Aorta (tissue), 5 donors: ENCODE measurements at regions not wholly inside any gene's neighbourhood (a gene's known extent, or its start where the extent isn't known, plus 50 kb on each side); places are given as distances from the start of the nearest gene placed in this dataset.
"Not testable (repeated sequence)": the region's sequence is repeated elsewhere in the genome, so short reads cannot be mapped to it uniquely, and the experiment has no call there.

Source experiments
- ATAC-seq: fragments of 200-7000 bp; cut with Tn5 transposase; one replicate; pipeline ENCODE4 v1.9.1; 2022; ENCODE audit warnings: moderate library complexity; ENCODE audit not compliant: low FRiP score
- DNase-seq, 2 donors: peaks; one replicate each; pipeline ENCODE4 v3.0.0-alpha.2; 2020
- H3K27ac ChIP-seq, 2 donors: one replicate each; pipeline ENCODE4 v1.5.1; 2013; ENCODE audit warnings: low read length in 2 of 2, mild to moderate bottlenecking in 2 of 2, moderate library complexity in 2 of 2, control low read depth in 1 of 2, inconsistent platforms in 1 of 2, low read depth in 1 of 2
- H3K27me3 ChIP-seq, 2 donors: one replicate each; pipeline ENCODE4 v1.6.1; 2013; ENCODE audit warnings: control low read depth in 1 of 2, low read length in 1 of 2, mild to moderate bottlenecking in 1 of 2, moderate library complexity in 1 of 2; ENCODE audit not compliant: insufficient read depth in 2 of 2, control insufficient read depth in 1 of 2
- H3K36me3 ChIP-seq, 2 donors: one replicate each; pipeline ENCODE4 v1.6.1; 2013; ENCODE audit warnings: control low read depth in 1 of 2, low read length in 1 of 2, mild to moderate bottlenecking in 1 of 2; ENCODE audit not compliant: insufficient read depth in 2 of 2, control insufficient read depth in 1 of 2
- H3K4me1 ChIP-seq, 2 donors: one replicate each; pipeline ENCODE4 v1.6.1; 2013; ENCODE audit warnings: low read length in 2 of 2, control low read depth in 1 of 2, mild to moderate bottlenecking in 1 of 2, moderate library complexity in 1 of 2; ENCODE audit not compliant: insufficient read depth in 2 of 2, control insufficient read depth in 1 of 2
- H3K4me3 ChIP-seq, 2 donors: one replicate each; pipeline ENCODE4 v1.5.1; 2013; ENCODE audit warnings: low read length in 2 of 2, control low read depth in 1 of 2, mild to moderate bottlenecking in 1 of 2
- H3K9me3 ChIP-seq: one replicate; pipeline ENCODE4 v1.6.1; 2013; ENCODE audit warnings: mild to moderate bottlenecking, low read length; ENCODE audit not compliant: control insufficient read depth
- WGBS, 2 donors: extraction: QIAGEN DNeasy Blood & Tissue Kit; methylation state at CpG; one replicate each; pipeline ENCODE4 v1.1.7; 2013; 5-methylcytosine and 5-hydroxymethylcytosine counted together
- intact Hi-C, 2 donors: fragments of 100-400 bp; cut with DNase I; formaldehyde crosslinking; loops; one replicate each; pipeline versions ENCODE4 v1.14.2 to v1.15.0; 2022
- donor health status: healthy with polysubstance abuse.
- donor health status: Bipolar disorder and iron deficiency.
- donor health status: DM: no; HTN: no; CAD: no.
- donor health status: DM: no; HTN: no; CAD: no.
- donor health status: DM: yes; HTN: yes; CAD: no.

- WGBS, 2 donors = 55 to 78% methylated on average over 1 of the region's 1 CpG
- no peak overlapping the region for H3K4me3 ChIP-seq
- no peak overlapping the region for H3K27ac ChIP-seq
- intact Hi-C loops = no loop called here
- H3K4me1 ChIP-seq = no peaks in the 10 kb centered on the region
- no peaks in the 10 kb centered on the region for H3K9me3 ChIP-seq
- ATAC-seq = no peak
- H3K36me3 ChIP-seq = no peaks in the 10 kb centered on the region
- H3K27me3 ChIP-seq = no peaks in the 10 kb centered on the region
- no peak for DNase-seq
These were observed 459.3 kb upstream of the GCFC2 start for GRCh38 chr2:76170009-76170384.

GRCh38 chr2:76169276-76170008 lies 458.7 kb upstream of the GCFC2 start:
- ATAC-seq = no peak
- H3K27ac ChIP-seq = no peak overlapping the region
- intact Hi-C loops = no loop called here
- H3K4me1 ChIP-seq = no peaks in the 10 kb centered on the region
- H3K36me3 ChIP-seq = no peaks in the 10 kb centered on the region
- no peaks in the 10 kb centered on the region for H3K27me3 ChIP-seq
- H3K9me3 ChIP-seq = no peaks in the 10 kb centered on the region
- no peak overlapping the region for H3K4me3 ChIP-seq
- WGBS, 2 donors = 61 to 66% methylated on average over 2 of the region's 2 CpGs
- no peak for DNase-seq

- H3K27ac ChIP-seq = no peak overlapping the region
- no peaks in the 10 kb centered on the region for H3K4me1 ChIP-seq
- 73 to 74% methylated on average over 4 of the region's 4 CpGs for WGBS, 2 donors
- H3K4me3 ChIP-seq = no peak overlapping the region
- ATAC-seq (no peak), DNase-seq (no peak)
- H3K27me3 ChIP-seq = no peaks in the 10 kb centered on the region
- intact Hi-C loops = no loop called here
- no peaks in the 10 kb centered on the region for H3K36me3 ChIP-seq
- H3K9me3 ChIP-seq = no peaks in the 10 kb centered on the region
These were observed 453.1 kb upstream of the GCFC2 start for GRCh38 chr2:76163860-76164259.

- DNase-seq = no peak
- intact Hi-C loops = no loop called here
- Histone ChIP-seq H3K36me3 (no peaks in the 10 kb centered on the region), H3K4me3 (no peak overlapping the region), H3K27ac (no peak overlapping the region), H3K4me1 (no peaks in the 10 kb centered on the region), H3K9me3 (no peaks in the 10 kb centered on the region), H3K27me3 (no peaks in the 10 kb centered on the region)
- WGBS, 2 donors = 79 to 86% methylated on average over 3 of the region's 3 CpGs
- ATAC-seq = no peak
These were observed 450.0 kb upstream of the GCFC2 start for GRCh38 chr2:76160670-76161069.

- intact Hi-C loops = no loop called here
- no peaks in the 10 kb centered on the region for H3K27me3 ChIP-seq
- no peaks in the 10 kb centered on the region for H3K4me1 ChIP-seq
- no peak for DNase-seq
- 83% methylated on average over 1 of the region's 1 CpG for WGBS, 2 donors
- no peak overlapping the region for H3K27ac ChIP-seq
- no peak overlapping the region for H3K4me3 ChIP-seq
- no peaks in the 10 kb centered on the region for H3K9me3 ChIP-seq
- no peak for ATAC-seq
- no peaks in the 10 kb centered on the region for H3K36me3 ChIP-seq
These were observed 448.4 kb upstream of the GCFC2 start for GRCh38 chr2:76159042-76159648.

GRCh38 chr2:76157531-76157930 lies 446.8 kb upstream of the GCFC2 start:
- ATAC-seq = no peak
- no peak for DNase-seq

GRCh38 chr2:76154981-76155380 lies 444.3 kb upstream of the GCFC2 start:
- no peak overlapping the region for H3K4me3 ChIP-seq
- H3K9me3 ChIP-seq = no peaks in the 10 kb centered on the region
- H3K36me3 ChIP-seq = no peaks in the 10 kb centered on the region
- intact Hi-C loops = no loop called here
- ATAC-seq = no peak
- WGBS, 2 donors = 55 to 56% methylated on average over 3 of the region's 3 CpGs
- no peak for DNase-seq
- H3K27ac ChIP-seq = no peak overlapping the region
- no peaks in the 10 kb centered on the region for H3K27me3 ChIP-seq
- H3K4me1 ChIP-seq = no peaks in the 10 kb centered on the region

More at GRCh38 chr2:76157531-76157930, 446.8 kb upstream of the GCFC2 start:
- Histone ChIP-seq H3K36me3 (no peaks in the 10 kb centered on the region), H3K27ac (no peak overlapping the region), H3K4me3 (no peak overlapping the region), H3K4me1 (no peaks in the 10 kb centered on the region), H3K9me3 (no peaks in the 10 kb centered on the region), H3K27me3 (no peaks in the 10 kb centered on the region)
- intact Hi-C loops = no loop called here
- 83 to 90% methylated on average over 2 of the region's 2 CpGs for WGBS, 2 donors

GRCh38 chr2:76149846-76150245 lies 439.1 kb upstream of the GCFC2 start:
- intact Hi-C loops = no loop called here
- no peaks in the 10 kb centered on the region for H3K27me3 ChIP-seq
- ATAC-seq (no peak), DNase-seq (no peak)
- H3K36me3 ChIP-seq = no peaks in the 10 kb centered on the region
- no peaks in the 10 kb centered on the region for H3K9me3 ChIP-seq
- no peak overlapping the region for H3K4me3 ChIP-seq
- no peak overlapping the region for H3K27ac ChIP-seq
- no peaks in the 10 kb centered on the region for H3K4me1 ChIP-seq

- DNase-seq, H3K9me3 ChIP-seq, H3K4me3 ChIP-seq, ATAC-seq, H3K36me3 ChIP-seq, intact Hi-C loops, H3K4me1 ChIP-seq, H3K27ac ChIP-seq, H3K27me3 ChIP-seq: not testable (repeated sequence)
- WGBS, 2 donors = 63 to 74% methylated on average over 2 to 3 of the region's 3 CpGs
These were observed 428.6 kb upstream of the GCFC2 start for GRCh38 chr2:76139303-76139702.
